Hepatocyte (in vitro differentiated cells): ENCODE measurements at regions not wholly inside any gene's neighbourhood (a gene's known extent, or its start where the extent isn't known, plus 50 kb on each side); places are given as distances from the start of the nearest gene placed in this dataset.

Source experiments
- DNase-seq: peaks from one replicate; pipeline ENCODE4 v3.0.0-alpha.2; 2016; ENCODE audit warnings: low spot score
- H2AFZ ChIP-seq: fragments of 200-600 bp; sonication (generic); 2 replicates; pipeline ENCODE4 v1.6.0; 2016; ENCODE audit warnings: antibody characterized with exemption, mild to moderate bottlenecking
- H3K27ac ChIP-seq: fragments of 200-600 bp; sonication (generic); 2 replicates; pipeline ENCODE4 v1.5.1; 2016; ENCODE audit warnings: mild to moderate bottlenecking
- H3K27me3 ChIP-seq: fragments of 200-600 bp; sonication (generic); 2 replicates; pipeline ENCODE4 v1.6.1; 2016
- H3K36me3 ChIP-seq: fragments of 200-600 bp; sonication (generic); replicated peaks from 2 replicates; pipeline ENCODE4 v1.5.1; 2016; ENCODE audit warnings: low read depth; ENCODE audit not compliant: insufficient read depth
- H3K4me1 ChIP-seq: fragments of 200-600 bp; sonication (generic); 2 replicates; pipeline ENCODE4 v1.5.1; 2016; ENCODE audit warnings: mild to moderate bottlenecking, moderate library complexity; ENCODE audit not compliant: insufficient read depth
- H3K4me2 ChIP-seq: fragments of 200-600 bp; sonication (generic); 2 replicates; pipeline ENCODE4 v1.6.0; 2016
- H3K4me3 ChIP-seq: fragments of 200-600 bp; sonication (generic); 2 replicates; pipeline ENCODE4 v1.5.1; 2016; ENCODE audit warnings: mild to moderate bottlenecking
- H3K79me2 ChIP-seq: fragments of 200-600 bp; sonication (generic); 2 replicates; pipeline ENCODE4 v1.6.0; 2017; ENCODE audit warnings: mild to moderate bottlenecking
- H3K9me2 ChIP-seq: fragments of 200-600 bp; sonication (generic); replicated peaks from 2 replicates; pipeline ENCODE4 v1.6.0; 2017; ENCODE audit warnings: mild to moderate bottlenecking; ENCODE audit not compliant: insufficient read depth
- H3K9me3 ChIP-seq: fragments of 200-600 bp; sonication (generic); 2 replicates; pipeline ENCODE4 v1.5.1; 2016; ENCODE audit warnings: low read depth, mild to moderate bottlenecking
- H4K20me1 ChIP-seq: fragments of 200-600 bp; sonication (generic); 2 replicates; pipeline ENCODE4 v1.6.0; 2016; ENCODE audit warnings: mild to moderate bottlenecking; ENCODE audit not compliant: insufficient read depth, poor library complexity, severe bottlenecking
- EZH2 ChIP-seq: fragments of 200-600 bp; sonication (generic); IDR thresholded peaks from 2 replicates; pipeline ENCODE4 v1.6.1; 2016; ENCODE audit warnings: antibody characterized with exemption, mild to moderate bottlenecking, borderline replicate concordance
- EZH2phosphoT487 ChIP-seq: fragments of 200-600 bp; sonication (generic); IDR thresholded peaks from one replicate; pipeline ENCODE4 v1.6.1; 2018; ENCODE audit warnings: antibody characterized with exemption, mild to moderate bottlenecking, low read depth, moderate library complexity; ENCODE audit not compliant: unreplicated experiment, severe bottlenecking
- WGBS: methylation state at CpG from one replicate; pipeline ENCODE4 v1.1.6; 2016; ENCODE audit warnings: low lambda C conversion rate; ENCODE audit errors: missing lambda C conversion rate; 5-methylcytosine and 5-hydroxymethylcytosine counted together
- TF ChIP-seq, protein P1 (sequence below): fragments of 200-600 bp; sonication (generic); IDR thresholded peaks from 2 replicates; pipeline ENCODE4 v1.5.1; 2016; ENCODE audit warnings: antibody characterized with exemption, mild to moderate bottlenecking; ENCODE audit not compliant: poor library complexity

DNA sequence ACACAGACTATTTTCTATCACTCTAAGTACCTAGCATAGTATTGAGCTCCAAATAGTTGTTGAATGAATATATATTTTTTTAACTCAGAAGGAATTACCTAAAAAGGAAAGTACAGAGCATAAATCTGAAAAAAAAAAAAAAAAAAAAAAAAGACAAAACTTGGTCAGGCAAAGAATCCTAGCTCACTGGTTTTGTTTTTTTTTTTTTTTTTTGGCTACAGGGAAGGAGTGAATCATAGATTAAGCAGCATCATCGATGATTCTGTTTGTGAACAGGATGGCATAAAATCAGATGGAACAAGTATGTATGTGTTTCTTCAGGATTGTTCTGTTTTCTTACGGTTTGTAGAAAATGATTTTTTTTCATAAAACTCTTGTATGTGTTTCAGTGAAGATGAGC is 66.1 kb upstream of the BCAT1 start:
- no peak overlapping the region for H3K4me2 ChIP-seq

GRCh38 chr12:25013061-25013460 is 64.2 kb upstream of the BCAT1 start:
- no peak for DNase-seq
- Histone ChIP-seq H3K27me3 (no peaks in the 10 kb centered on the region), H3K4me1 (no peaks in the 10 kb centered on the region), H3K4me3 (no peak overlapping the region), H3K79me2 (no peaks in the 10 kb centered on the region), H2AFZ (no peak overlapping the region), H3K27ac (no peak overlapping the region), H4K20me1 (no peaks in the 10 kb centered on the region), H3K4me2 (no peak overlapping the region), H3K9me3 (no peaks in the 10 kb centered on the region), H3K9me2 (no peaks in the 10 kb centered on the region), H3K36me3 (no peaks in the 10 kb centered on the region)
- WGBS, result 87% methylated on average over 4 of the region's 4 CpGs
- TF ChIP-seq, protein P1, sequence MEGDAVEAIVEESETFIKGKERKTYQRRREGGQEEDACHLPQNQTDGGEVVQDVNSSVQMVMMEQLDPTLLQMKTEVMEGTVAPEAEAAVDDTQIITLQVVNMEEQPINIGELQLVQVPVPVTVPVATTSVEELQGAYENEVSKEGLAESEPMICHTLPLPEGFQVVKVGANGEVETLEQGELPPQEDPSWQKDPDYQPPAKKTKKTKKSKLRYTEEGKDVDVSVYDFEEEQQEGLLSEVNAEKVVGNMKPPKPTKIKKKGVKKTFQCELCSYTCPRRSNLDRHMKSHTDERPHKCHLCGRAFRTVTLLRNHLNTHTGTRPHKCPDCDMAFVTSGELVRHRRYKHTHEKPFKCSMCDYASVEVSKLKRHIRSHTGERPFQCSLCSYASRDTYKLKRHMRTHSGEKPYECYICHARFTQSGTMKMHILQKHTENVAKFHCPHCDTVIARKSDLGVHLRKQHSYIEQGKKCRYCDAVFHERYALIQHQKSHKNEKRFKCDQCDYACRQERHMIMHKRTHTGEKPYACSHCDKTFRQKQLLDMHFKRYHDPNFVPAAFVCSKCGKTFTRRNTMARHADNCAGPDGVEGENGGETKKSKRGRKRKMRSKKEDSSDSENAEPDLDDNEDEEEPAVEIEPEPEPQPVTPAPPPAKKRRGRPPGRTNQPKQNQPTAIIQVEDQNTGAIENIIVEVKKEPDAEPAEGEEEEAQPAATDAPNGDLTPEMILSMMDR, result no peak
- TF ChIP-seq EZH2phosphoT487, result no peak
- TF ChIP-seq EZH2, result no peak

More for the DNA sequence above, 66.1 kb upstream of the BCAT1 start:
- Histone ChIP-seq H3K27me3 (no peaks in the 10 kb centered on the region), H3K79me2 (no peaks in the 10 kb centered on the region), H3K9me3 (no peaks in the 10 kb centered on the region), H2AFZ (no peak overlapping the region), H3K36me3 (no peaks in the 10 kb centered on the region), H3K9me2 (no peaks in the 10 kb centered on the region), H3K4me3 (no peak overlapping the region), H3K27ac (no peak overlapping the region), H4K20me1 (no peaks in the 10 kb centered on the region), H3K4me1 (no peaks in the 10 kb centered on the region)
- WGBS, result 94% methylated on average over 2 of the region's 2 CpGs
- no peak for TF ChIP-seq EZH2phosphoT487
- TF ChIP-seq, protein P1, result no peak
- no peak for TF ChIP-seq EZH2
- DNase-seq, result no peak

- H3K9me2 ChIP-seq, result no peaks in the 10 kb centered on the region
- no peaks in the 10 kb centered on the region for H3K27me3 ChIP-seq
- no peaks in the 10 kb centered on the region for H3K4me1 ChIP-seq
- no peaks in the 10 kb centered on the region for H4K20me1 ChIP-seq
- TF ChIP-seq, protein P1, result no peak
- TF ChIP-seq EZH2phosphoT487 (no peak), EZH2 (no peak)
- 92% methylated on average over 2 of the region's 2 CpGs for WGBS
- no peaks in the 10 kb centered on the region for H3K9me3 ChIP-seq
- H3K4me3 ChIP-seq, result no peak overlapping the region
- H2AFZ ChIP-seq, result no peak overlapping the region
- no peaks in the 10 kb centered on the region for H3K79me2 ChIP-seq
- no peaks in the 10 kb centered on the region for H3K36me3 ChIP-seq
- no peak for DNase-seq
- no peak overlapping the region for H3K4me2 ChIP-seq
- no peak overlapping the region for H3K27ac ChIP-seq
Observed at GRCh38 chr12:25009496-25010092, 60.7 kb upstream of the BCAT1 start.

- Histone ChIP-seq H3K4me3 (no peak overlapping the region), H3K4me1 (no peaks in the 10 kb centered on the region), H3K4me2 (no peak overlapping the region), H3K9me3 (no peaks in the 10 kb centered on the region), H3K27me3 (no peaks in the 10 kb centered on the region), H3K36me3 (no peaks in the 10 kb centered on the region), H3K9me2 (no peaks in the 10 kb centered on the region), H3K79me2 (no peaks in the 10 kb centered on the region), H2AFZ (no peak overlapping the region), H3K27ac (no peak overlapping the region), H4K20me1 (no peaks in the 10 kb centered on the region)
- no peak for TF ChIP-seq EZH2phosphoT487
- 89% methylated on average over 4 of the region's 4 CpGs for WGBS
- no peak for DNase-seq
Observed at GRCh38 chr12:25005376-25005775, 56.5 kb upstream of the BCAT1 start.
